ENCODE measurements at regions not wholly inside any gene's neighbourhood (a gene's known extent, or its start where the extent isn't known, plus 50 kb on each side); places are given as distances from the start of the nearest gene placed in this dataset.

GRCh38 chr13:46963904-46964303 is 67.1 kb upstream of the HTR2A start:
- TF ChIP-seq GATA2 (IDR thresholded peaks at IDR 0.05; ENCODE audit: low read depth, low read length) (no peak), GATA3 (IDR thresholded peaks at IDR 0.05; ENCODE audit: low read depth, low read length) (no peak)
